Pancreas (tissue), 10 donors: ENCODE measurements at regions not wholly inside any gene's neighbourhood (a gene's known extent, or its start where the extent isn't known, plus 50 kb on each side); places are given as distances from the start of the nearest gene placed in this dataset.

Experiments
- ATAC-seq, 4 donors: fragments of 200-7000 bp; cut with Tn5 transposase; one replicate each; pipeline versions ENCODE4 v1.8.0 to v1.9.1; 2020; ENCODE audit warnings: mild to moderate bottlenecking in 4 of 4, moderate library complexity in 4 of 4
- DNase-seq, 6 donors: peaks; one replicate each; pipeline ENCODE4 v3.0.0-alpha.2; 2020
- FAIRE-seq: peaks from 2 replicates; lab custom pipeline; 2012; peaks lifted over from hg19 to GRCh38; lab: Jason Lieb, UNC
- H3K27ac ChIP-seq, 4 donors: fragments of 200-600 bp; sonication (generic); 1 replicate in 3 of 4; 2 replicates in 1 of 4; pipeline versions ENCODE4 v1.5.0 to v1.8.0; 2020
- H3K27me3 ChIP-seq, 4 donors: fragments of 200-600 bp; one replicate each; pipeline ENCODE4 v1.8.0; 2021
- H3K36me3 ChIP-seq, 3 donors: fragments of 200-600 bp; sonication (generic) in 1 of 3; one replicate each; pipeline versions ENCODE4 v1.5.0 to v1.8.0; 2020 to 2021
- H3K4me1 ChIP-seq, 3 donors: fragments of 200-600 bp; one replicate each; pipeline ENCODE4 v1.8.0; 2021
- H3K4me3 ChIP-seq, 4 donors: fragments of 200-600 bp; sonication (generic) in 2 of 4; one replicate each; pipeline versions ENCODE4 v1.5.0 to v1.8.0; 2020 to 2021
- H3K9me3 ChIP-seq, 4 donors: fragments of 200-600 bp; one replicate each; pipeline ENCODE4 v1.8.0; 2021
- WGBS, 2 donors: extraction: QIAGEN DNeasy Blood & Tissue Kit; methylation state at CpG; one replicate each; pipeline ENCODE4 v1.1.7; 2013; 5-methylcytosine and 5-hydroxymethylcytosine counted together
- intact Hi-C, 3 donors: fragments of 100-400 bp; cut with DNase I; formaldehyde crosslinking; loops; one replicate each; pipeline versions ENCODE4 v1.11.1 to v1.14.2; 2022
- TF ChIP-seq, protein P1 (sequence below), 4 donors: fragments of 200-600 bp; sonication (generic) in 3 of 4; IDR thresholded peaks; one replicate each; pipeline versions ENCODE4 v1.5.0 to v1.8.0; 2021; ENCODE audit warnings: antibody characterized with exemption in 4 of 4
- donor health status: healthy with polysubstance abuse.
- donor health status: DM: no; HTN: no; CAD: no; lungs with moderate emphysema.
- donor health status: DM: no; HTN: no; CAD: no.
- donor health status: control.
- donor health status: control.
- donor health status: Bipolar disorder and iron deficiency.
- donor health status: DM: yes; HTN: yes; CAD: no.
- donor health status: DM: no; HTN: no; CAD: no.
- donor health status: DM: no; HTN: no; CAD: no.
- donor health status: DM: yes; HTN: yes; CAD: no.

GRCh38 chr16:26668026-26668425 is 398.7 kb upstream of the C16orf82 start:
- intact Hi-C loops, result no loop called here
- Histone ChIP-seq H3K4me3 (no peak overlapping the region), H3K27ac (no peak overlapping the region), H3K36me3 (no peaks in the 10 kb centered on the region), H3K9me3 (no peaks in the 10 kb centered on the region), H3K27me3 (peaks cover 0 to 6% (median 0%) of the 10 kb centered on the region in 4 donors), H3K4me1 (no peaks in the 10 kb centered on the region)
- ATAC-seq (no peak), DNase-seq (no peak), FAIRE-seq (no peak)
- TF ChIP-seq, protein P1, sequence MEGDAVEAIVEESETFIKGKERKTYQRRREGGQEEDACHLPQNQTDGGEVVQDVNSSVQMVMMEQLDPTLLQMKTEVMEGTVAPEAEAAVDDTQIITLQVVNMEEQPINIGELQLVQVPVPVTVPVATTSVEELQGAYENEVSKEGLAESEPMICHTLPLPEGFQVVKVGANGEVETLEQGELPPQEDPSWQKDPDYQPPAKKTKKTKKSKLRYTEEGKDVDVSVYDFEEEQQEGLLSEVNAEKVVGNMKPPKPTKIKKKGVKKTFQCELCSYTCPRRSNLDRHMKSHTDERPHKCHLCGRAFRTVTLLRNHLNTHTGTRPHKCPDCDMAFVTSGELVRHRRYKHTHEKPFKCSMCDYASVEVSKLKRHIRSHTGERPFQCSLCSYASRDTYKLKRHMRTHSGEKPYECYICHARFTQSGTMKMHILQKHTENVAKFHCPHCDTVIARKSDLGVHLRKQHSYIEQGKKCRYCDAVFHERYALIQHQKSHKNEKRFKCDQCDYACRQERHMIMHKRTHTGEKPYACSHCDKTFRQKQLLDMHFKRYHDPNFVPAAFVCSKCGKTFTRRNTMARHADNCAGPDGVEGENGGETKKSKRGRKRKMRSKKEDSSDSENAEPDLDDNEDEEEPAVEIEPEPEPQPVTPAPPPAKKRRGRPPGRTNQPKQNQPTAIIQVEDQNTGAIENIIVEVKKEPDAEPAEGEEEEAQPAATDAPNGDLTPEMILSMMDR (IDR thresholded peaks at IDR 0.05), result no peak
- 35 to 39% methylated on average over 8 of the region's 8 CpGs for WGBS, 2 donors

GRCh38 chr16:26672206-26672605 is 394.5 kb upstream of the C16orf82 start:
- Histone ChIP-seq H3K4me1 (no peaks in the 10 kb centered on the region), H3K36me3 (no peaks in the 10 kb centered on the region), H3K9me3 (no peaks in the 10 kb centered on the region), H3K4me3 (no peak overlapping the region), H3K27me3 (peaks cover 0 to 6% (median 0%) of the 10 kb centered on the region in 4 donors), H3K27ac (no peak overlapping the region)
- WGBS, 2 donors, result 48 to 52% methylated on average over 6 of the region's 6 CpGs
- ATAC-seq, result no peak
- FAIRE-seq, result no peak
- no peak for DNase-seq
- intact Hi-C loops, result no loop called here
- TF ChIP-seq, protein P1 (IDR thresholded peaks at IDR 0.05), result no peak

DNA sequence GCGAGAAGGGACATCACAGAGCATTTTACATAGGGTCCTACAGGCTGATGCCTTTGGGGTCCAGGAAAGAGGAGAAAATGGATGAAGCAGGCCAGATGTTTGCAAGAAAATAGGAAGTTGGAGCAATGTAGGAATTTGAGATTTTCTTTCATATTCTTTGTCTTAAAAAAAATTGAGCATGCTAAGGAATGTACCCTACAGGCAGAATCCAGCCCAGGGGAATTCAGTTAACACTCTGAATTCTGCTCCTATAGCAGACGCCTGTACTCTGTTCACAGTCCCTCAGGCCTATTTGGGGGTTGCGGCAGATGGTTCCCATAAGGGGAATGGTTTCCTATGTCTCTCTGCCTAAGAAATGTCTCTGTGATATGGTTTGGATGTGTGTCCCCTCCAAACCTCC is 393.7 kb upstream of the C16orf82 start:
- ATAC-seq, result no peak
- WGBS, 2 donors, result 73 to 75% methylated on average over 3 of the region's 3 CpGs

GRCh38 chr16:26680671-26681070 is 386.1 kb upstream of the C16orf82 start:
- H3K4me1 ChIP-seq, result no peaks in the 10 kb centered on the region
- 39 to 49% methylated on average over 4 of the region's 4 CpGs for WGBS, 2 donors
- no peak overlapping the region for H3K27ac ChIP-seq
- TF ChIP-seq, protein P1 (IDR thresholded peaks at IDR 0.05), result no peak
- FAIRE-seq, result no peak
- DNase-seq, result no peak
- no peak for ATAC-seq
- no peaks in the 10 kb centered on the region for H3K9me3 ChIP-seq
- no peaks in the 10 kb centered on the region for H3K36me3 ChIP-seq
- no peaks in the 10 kb centered on the region for H3K27me3 ChIP-seq
- intact Hi-C loops, result no loop called here
- H3K4me3 ChIP-seq, result no peak overlapping the region

More for the DNA sequence above, 393.7 kb upstream of the C16orf82 start:
- no peaks in the 10 kb centered on the region for H3K9me3 ChIP-seq
- FAIRE-seq (no peak), DNase-seq (no peak)
- H3K27ac ChIP-seq, result no peak overlapping the region
- H3K4me3 ChIP-seq, result no peak overlapping the region
- peaks cover 0 to under 1% (median 0%) of the 10 kb centered on the region in 4 donors for H3K27me3 ChIP-seq
- no peaks in the 10 kb centered on the region for H3K36me3 ChIP-seq
- intact Hi-C loops, result no loop called here
- H3K4me1 ChIP-seq, result no peaks in the 10 kb centered on the region
- TF ChIP-seq, protein P1 (IDR thresholded peaks at IDR 0.05), result no peak

- Histone ChIP-seq H3K4me3 (no peak overlapping the region), H3K9me3 (no peaks in the 10 kb centered on the region), H3K4me1 (no peaks in the 10 kb centered on the region), H3K27ac (no peak overlapping the region), H3K27me3 (no peaks in the 10 kb centered on the region), H3K36me3 (no peaks in the 10 kb centered on the region)
- intact Hi-C loops, result no loop called here
- FAIRE-seq, result no peak
- DNase-seq, result no peak
- ATAC-seq, result no peak
- WGBS, 2 donors, result 47% methylated on average over 2 of the region's 2 CpGs
- TF ChIP-seq, protein P1 (IDR thresholded peaks at IDR 0.05), result no peak
These were observed 378.6 kb upstream of the C16orf82 start for GRCh38 chr16:26688105-26688504.
